Dedifferentiated amniotic fluid mesenchymal stem cell (primary cell): ENCODE measurements at regions not wholly inside any gene's neighbourhood (a gene's known extent, or its start where the extent isn't known, plus 50 kb on each side); places are given as distances from the start of the nearest gene placed in this dataset.

Experiments used
- DNase-seq: peaks from one replicate; pipeline ENCODE4 v3.0.0-alpha.2; 2016; ENCODE audit errors: extremely low spot score

DNA sequence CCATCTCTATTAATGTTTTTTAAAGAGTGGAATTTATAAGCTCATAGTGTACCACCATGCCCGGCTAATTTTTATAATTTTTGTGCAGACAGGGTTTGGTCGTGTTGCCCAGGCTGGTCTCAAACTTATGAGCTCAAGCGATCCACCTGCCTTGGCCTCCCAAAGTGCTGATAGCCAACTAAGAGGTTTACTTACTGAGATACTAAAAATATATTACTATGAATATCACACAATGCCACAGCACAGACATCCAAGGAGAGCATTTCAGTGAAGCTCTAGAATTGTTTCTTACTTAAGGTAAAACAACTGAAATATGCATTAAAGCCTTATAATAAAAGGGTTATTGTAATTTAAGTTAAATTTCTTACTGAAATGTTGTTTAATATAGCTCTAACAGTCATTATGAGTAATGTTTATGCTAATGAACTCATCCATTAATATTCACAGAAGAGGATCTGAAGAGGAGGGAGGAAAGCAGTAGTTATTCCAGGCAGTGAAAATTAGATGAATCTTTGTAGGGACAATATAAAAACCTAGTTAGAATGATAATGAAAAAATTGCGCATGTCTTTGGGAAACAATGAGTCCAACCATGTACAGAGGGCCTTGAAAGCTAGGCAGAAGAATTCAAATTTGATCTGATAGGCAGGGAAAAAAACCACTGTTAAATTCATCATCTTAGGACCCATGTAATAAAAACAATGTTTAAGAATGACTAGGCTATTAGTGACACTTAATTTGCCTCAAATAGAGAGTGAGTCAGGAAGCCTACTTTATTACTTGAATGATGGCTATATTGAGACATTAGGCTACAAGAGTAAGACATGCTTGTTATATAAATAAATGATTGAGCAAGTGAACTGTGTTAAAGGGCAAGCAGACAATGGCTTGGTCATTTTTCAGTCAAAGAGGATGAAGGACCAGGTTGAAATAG lies 99.2 kb downstream of the SLC41A2 start:
- no peak for DNase-seq

DNA sequence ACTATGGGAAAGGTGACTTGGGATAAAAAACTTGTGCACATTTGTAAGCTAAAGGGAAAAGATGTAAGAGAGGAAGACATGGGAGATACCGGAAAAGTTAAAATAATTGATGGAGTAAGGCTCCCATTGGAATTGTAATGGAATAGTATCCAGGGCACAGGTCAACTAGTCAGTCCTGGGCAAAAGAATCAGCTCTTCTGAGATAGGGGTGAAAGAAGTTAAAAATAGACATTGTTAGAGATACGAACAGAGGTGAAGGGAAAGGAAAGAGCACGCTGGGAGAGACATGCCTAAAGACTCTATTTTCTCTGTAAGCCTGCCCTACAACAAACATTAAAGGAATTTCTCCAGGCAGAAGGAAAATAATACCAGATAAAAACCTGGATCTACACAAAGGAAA lies 101.6 kb downstream of the SLC41A2 start:
- DNase-seq: no peak

DNA sequence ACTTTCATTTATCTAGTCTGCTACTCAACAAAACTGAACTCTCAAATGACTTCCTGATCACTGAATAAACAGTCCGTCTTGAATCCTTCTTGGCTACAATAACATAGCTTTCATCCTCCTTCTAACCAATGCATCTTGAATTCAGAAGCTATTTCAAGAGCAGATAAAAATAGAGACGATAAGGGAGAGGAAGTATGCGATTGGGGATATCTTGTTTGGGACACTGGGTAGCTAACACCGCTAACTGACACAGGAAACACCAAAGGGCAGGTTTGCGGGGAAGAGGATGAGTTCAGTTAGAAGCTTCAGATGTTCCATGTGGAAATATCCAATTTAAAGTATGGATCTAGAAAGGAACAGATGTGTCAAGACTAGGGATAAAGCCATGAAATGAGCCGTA lies 102.5 kb downstream of the SLC41A2 start:
- DNase-seq: no peak

GRCh38 chr12:104852896-104853295 lies 105.2 kb downstream of the SLC41A2 start:
- no peak for DNase-seq

DNA sequence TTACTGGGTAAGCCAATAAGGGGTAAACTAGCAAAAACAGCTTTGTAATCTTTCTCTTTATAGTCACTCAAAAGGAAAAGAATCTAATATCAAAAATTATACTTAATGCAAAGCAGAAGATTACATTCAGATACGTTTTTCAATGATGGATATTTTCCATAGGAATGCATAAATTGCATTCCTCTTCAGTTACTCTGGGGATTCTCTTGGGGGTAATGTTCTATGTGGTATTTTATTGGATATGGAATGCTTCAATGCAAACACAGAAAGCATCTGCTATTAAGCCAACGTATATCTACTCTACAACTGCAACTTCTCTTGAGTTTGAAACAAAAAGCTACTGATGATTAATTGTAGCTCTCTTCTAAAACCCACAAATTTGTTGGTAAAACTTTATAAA lies 106.0 kb downstream of the SLC41A2 start:
- no peak for DNase-seq

DNA sequence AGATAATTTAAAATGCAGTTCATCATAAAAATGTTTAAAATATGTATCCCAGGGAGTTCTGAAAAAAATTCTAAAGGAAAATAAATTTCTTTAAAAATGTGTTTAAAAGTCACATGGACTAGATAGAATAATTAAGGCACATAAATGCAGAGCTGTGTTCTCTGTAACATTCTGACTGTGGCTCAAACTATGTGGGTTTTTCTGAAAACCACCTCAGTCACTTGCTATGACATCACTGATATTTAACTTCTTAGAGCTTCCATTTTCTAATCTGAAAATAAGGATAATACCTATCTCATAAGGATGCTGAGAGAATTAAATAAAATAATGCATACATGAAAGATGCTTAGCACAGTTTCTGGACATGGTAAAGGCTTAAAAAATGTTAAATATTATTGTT lies 107.3 kb downstream of the SLC41A2 start:
- no peak for DNase-seq

GRCh38 chr12:104846056-104846767 lies 111.9 kb downstream of the SLC41A2 start:
- DNase-seq: no peak

DNA sequence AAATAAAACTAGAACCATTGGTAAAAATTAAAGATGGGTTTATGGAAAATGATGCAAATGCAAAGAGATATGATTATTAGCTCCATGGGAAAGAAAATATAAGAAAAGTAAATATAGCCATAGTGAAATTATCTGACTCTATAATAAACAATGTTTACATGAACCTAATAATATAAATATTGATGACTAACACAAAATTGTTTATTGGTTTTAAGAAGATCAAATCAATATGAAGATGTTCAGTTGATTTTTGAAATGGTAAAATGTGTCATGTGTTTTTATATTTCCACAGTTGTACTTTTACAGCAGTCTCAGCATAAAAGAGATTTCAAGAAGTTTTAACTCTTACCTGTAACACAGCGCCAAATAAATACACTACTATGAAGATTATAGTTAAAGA lies 114.0 kb downstream of the SLC41A2 start:
- DNase-seq: no peak

DNA sequence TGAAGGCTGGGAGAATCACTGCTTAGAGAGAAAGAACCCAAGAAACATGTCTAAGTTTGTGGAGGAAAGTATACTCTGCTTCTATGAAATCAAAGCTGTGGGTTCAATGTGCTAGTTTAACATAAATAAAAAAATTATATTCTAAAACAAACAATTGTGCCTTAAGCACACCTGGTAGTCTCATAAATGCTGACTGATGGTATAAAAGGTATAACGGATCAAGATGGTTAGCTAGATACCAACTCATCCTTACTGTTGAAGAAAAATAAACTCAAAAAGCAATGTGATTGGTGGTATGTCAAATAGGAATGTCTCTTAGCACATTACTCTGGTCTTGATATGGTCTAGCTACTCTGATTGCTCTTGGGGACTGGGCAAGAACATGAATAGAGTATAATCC lies 117.8 kb downstream of the SLC41A2 start:
- no peak for DNase-seq

- DNase-seq: no peak
These were observed 122.8 kb downstream of the SLC41A2 start for GRCh38 chr12:104835317-104835716.

- no peak for DNase-seq
These were observed 123.5 kb downstream of the SLC41A2 start for GRCh38 chr12:104834607-104835006.

- DNase-seq: no peak
These were observed 124.3 kb downstream of the SLC41A2 start for GRCh38 chr12:104833756-104834155.

GRCh38 chr12:104828015-104828414 lies 130.1 kb downstream of the SLC41A2 start:
- no peak for DNase-seq

DNA sequence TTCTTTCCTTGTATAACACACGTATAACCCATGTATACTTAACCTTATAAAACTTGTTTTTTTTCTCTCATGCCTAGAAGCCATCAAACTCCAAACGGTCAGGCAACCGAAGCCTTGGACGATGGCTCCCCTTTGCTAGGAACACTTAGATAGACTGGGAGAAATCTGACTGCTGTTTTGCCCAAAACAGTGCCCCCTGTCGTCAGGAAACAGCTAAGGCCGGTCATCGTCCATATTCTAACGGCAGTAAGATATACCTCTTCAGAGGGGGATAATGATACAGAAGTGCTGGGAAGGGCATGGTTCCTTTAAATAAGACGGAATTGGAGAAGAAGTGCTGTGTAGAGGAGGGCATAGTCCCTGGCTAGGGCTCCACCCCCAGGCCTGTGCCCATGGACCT lies 130.5 kb downstream of the SLC41A2 start:
- no peak for DNase-seq

DNA sequence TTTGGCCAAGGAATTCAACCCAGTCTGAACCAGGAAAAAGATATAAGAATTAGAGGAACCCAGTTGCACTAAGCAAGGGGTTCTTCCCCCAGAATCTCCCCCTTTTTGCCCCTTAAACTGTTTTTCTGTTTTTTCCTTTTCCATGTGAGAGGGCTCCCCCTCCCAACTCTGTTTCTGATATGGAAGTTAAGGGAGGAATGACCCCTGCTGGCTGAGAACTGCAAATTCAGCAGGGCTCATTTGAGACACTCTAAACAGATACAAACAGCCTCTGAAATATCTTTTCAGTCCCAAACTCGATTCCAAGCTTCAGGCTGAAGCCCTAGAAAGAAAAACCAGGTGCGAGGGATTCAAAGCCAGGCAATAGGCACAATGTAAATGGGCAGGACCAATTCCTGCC lies 132.7 kb downstream of the SLC41A2 start:
- no peak for DNase-seq

DNA sequence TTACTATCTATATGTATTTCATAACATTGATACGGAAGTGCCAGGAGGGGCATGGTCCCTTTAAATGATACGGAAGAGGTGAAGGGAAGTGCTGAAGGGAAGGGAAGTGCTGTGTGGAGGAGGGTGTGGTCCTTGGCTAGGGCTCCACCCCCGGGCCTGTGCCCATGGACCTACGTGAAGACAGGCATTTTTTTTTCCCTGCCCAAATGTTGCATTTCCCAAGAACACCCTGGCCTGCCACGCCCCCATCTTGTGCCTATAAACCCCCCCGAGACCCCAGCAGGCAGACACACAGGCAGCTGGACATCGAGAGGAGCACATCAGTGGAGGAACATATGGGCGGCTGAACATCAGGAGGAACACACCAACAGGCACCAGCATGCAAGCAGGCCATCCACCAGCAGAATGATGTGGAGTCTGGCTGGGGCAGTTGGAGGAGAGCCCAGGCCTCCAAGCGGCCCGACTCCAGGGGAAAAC lies 134.1 kb downstream of the SLC41A2 start:
- no peak for DNase-seq

GRCh38 chr12:104822941-104823340 lies 135.1 kb downstream of the SLC41A2 start:
- DNase-seq: no peak

GRCh38 chr12:104816845-104817503 lies 141.1 kb downstream of the SLC41A2 start:
- DNase-seq: no peak

DNA sequence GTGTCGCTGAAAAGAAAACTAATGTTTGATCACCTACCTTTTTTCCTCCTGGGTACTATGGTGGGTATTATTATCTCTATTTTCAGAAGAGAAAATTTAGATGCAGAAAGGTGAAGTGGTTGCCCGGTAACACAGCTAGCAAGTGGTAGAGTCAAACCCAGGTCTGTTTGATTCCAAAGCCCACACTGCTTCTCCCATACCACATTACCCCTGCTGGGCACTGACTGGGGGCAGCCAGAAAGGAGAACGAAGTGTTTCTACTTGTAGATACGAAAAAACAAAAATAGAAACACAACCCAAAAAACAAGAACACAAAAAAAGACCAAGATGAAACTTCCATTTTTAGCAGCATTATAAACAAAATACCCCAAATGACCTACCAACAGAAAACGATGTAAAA lies 142.2 kb downstream of the SLC41A2 start:
- no peak for DNase-seq

DNA sequence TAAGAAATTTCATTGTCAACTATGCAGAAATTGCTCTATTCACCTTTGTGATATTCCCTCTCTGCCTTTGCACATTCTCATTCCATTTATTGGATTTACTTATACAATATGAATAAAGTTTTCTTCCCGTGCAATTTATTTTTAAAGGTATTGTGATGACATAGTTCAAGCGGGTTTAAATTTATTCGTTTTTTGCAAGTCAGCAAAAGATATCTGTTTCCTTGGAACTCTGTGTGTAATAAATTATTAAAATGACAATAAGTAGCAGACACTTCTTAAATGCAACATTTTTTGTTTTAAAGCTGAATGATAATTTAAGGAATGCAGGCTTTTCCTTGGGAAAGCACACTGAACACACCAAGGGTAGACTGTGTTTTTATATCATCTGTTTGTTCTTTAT lies 143.1 kb downstream of the SLC41A2 start:
- no peak for DNase-seq
